HG03025 (cell line): ENCODE measurements at regions not wholly inside any gene's neighbourhood (a gene's known extent, or its start where the extent isn't known, plus 50 kb on each side); places are given as distances from the start of the nearest gene placed in this dataset.

ENCODE experiments used
- ATAC-seq: cut with Tn5 transposase; IDR thresholded peaks from one replicate; pipeline ENCODE4 v1.9.1; 2021; ENCODE audit warnings: mild to moderate bottlenecking, moderate library complexity; ENCODE audit not compliant: unreplicated experiment, low FRiP score

DNA sequence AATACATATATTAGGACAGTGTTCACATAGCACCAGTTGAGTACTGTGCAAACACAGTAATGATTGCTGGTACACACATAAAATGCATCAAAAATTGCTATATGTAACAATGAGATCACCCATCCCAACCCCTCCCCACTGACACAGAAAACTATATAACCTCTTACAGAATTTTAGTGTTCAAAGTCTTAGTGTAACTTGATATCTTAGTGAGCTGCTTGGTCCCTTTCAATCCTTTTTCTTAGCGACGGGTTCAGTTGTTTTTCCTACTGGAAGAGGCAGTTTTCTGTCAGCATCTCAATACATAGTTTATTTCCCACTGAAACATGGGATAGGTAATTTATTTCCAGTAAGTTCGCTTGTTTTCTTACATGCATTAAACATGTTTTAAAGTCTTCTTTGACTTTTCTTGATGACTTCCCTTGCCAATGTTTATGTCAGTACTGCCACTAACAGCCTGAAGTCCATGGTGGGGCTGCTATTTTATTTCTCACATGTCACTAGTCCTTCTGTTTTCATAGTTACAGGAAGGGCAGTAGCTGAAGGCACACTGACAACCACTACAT is 96.4 kb upstream of the FOXC1 start:
- no peak for ATAC-seq

- ATAC-seq: no peak
These were observed 95.6 kb upstream of the FOXC1 start for GRCh38 chr6:1514078-1514477.

- no peak for ATAC-seq
These were observed 94.4 kb upstream of the FOXC1 start for GRCh38 chr6:1515280-1515679.

GRCh38 chr6:1515781-1516180 is 93.9 kb upstream of the FOXC1 start:
- ATAC-seq: no peak

DNA sequence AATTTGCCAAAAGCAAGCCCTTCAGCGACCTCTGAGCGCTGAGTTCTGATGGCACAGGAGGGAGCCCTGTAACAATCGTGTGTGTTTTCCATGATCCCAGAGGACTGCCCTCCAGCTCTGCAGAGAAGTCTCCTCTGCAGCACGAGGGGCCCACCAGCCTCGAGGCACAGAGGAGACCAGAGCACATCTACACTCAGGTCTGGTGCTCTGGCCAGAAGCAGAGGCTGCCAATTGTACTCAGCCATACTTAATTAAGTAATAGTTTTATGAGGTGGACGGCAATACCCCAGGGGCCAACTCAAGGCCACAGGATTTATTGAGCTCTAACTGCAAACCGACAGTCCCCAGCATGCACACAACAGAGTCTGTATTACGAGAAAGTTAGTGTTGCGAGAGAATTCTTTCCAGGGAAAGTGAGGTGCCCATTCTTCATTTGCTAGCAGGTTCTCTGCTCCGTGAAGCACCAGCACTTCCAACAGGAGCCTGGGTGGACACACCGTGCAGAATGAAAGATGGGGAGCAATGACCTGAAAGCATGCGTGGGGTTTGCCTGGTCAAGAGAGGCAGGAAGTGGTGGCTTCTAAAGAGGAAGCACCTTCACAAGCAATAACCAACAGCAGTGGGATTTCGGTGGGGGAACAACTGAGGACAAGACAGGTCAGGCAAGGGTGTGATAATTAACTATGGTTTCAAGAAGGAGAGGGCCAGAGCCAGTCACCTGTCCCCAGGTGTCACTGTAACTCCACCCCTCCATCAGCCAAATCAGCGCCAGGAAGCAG is 92.8 kb upstream of the FOXC1 start:
- ATAC-seq: no peak

DNA sequence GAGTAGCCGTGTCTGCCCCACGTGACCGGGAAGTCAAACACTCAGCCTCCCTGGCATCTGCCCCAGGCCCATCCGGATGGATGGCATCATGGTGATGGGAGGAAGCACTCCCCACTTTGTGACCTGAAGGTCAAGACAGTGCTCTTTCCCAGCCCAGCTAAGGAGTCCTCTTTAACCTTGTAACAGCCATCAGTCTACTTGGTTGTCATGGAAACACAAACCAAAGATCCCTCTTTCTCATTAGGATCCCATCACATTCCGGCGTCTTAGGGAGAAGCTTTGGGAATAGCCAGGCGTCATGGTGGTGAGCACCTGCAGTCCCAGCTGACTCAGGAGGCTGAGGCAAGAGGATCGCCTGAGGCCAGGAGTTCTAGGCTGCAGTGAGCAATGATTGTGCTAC is 90.9 kb upstream of the FOXC1 start:
- no peak for ATAC-seq

- ATAC-seq: no peak
These were observed 90.1 kb upstream of the FOXC1 start for GRCh38 chr6:1519597-1519996.

DNA sequence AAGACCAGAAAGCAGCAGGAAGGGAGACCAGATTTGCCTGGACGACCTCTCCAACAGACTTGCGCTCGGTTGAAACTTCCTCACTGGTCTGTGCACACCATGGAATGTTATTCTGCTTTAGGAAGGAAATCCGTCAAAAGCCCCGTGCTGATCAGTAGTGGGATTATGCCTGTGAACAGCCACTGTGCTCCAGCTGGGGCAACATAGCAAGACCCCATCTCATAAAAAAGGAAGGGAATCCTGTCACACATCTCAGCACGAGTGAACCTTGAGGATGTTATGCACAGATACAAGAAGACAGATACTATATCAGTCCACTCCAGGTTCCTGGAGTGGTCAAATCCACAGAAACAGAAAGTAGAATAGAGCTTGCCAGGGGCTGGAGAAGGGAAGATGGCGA is 86.9 kb upstream of the FOXC1 start:
- ATAC-seq: no peak

DNA sequence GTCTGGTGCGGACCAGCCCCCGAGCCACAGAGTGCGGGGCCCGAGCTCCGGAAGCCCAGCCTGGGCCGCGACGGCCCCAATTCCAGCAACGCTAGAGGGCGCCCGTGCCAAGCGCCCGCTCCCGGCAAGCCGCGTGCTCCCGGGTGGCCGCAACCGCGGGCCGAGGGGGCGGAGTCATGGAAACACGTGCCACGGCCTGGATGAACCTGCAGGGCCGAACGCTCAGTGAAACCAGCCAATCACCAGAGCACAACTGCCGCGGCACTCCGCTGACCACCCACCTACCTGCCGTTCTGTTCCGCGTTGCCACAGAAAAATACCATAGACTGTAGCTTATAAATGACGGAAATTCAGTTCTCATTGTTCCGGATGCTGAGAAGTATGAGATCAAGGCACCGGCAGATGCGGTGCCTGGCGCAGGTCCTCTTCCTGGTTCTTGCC is 85.7 kb upstream of the FOXC1 start:
- ATAC-seq: no peak

- no peak for ATAC-seq
These were observed 84.2 kb upstream of the FOXC1 start for GRCh38 chr6:1525364-1526038.

DNA sequence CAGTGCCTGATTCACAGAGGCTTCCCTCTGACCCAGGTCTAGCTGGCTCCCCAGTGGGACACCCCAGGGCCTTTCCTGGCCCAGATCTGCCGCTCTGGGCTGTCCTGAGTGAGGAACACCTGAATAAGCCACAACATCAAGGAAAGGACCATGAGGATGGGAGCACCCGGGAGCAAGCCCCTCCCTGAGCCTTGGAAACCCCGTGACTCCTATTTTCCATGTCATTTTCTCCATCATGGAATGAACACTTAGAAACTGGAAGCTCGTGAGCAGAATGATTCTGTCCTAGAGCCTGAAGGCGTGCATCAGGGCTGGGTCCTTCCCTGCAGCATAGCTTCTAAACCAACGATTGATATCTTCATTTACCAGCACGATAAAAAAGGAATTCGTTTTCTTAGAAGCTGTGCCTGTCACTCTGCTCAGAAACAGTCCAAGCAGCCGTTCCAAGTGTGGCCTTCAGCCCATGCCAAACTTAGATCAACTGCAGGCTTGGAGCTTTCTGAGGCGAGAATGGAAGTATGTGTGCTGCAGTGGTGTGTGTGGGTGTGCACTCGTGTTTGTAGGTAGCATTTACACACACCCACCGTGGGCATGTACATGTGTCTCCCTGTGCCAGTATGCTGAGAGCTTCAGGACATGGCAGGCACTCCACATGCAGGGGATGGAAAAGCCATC is 83.2 kb upstream of the FOXC1 start:
- ATAC-seq: no peak

- ATAC-seq: no peak
These were observed 82.7 kb upstream of the FOXC1 start for GRCh38 chr6:1527073-1527457.

DNA sequence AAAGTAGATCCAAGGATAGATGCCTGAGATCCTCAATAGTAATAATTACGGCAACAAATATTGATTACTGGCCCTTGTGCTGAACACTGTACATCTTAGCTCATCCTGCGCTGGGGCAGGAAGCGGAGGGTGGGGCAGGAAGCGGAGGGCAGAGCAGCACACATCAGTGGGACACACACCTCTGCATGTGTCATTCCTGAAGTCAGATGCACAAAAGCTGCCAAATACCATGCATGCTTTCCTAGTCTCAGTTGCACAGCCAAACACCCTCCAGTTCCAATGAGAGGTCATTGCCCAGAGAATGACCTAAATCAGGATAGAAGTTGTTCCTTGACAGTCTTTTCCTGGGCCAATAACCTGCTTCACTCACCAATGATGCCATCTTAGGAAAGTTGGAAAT is 74.4 kb upstream of the FOXC1 start:
- ATAC-seq: no peak

- no peak for ATAC-seq
These were observed 72.9 kb upstream of the FOXC1 start for GRCh38 chr6:1536526-1537429.

GRCh38 chr6:1538369-1538768 is 71.3 kb upstream of the FOXC1 start:
- ATAC-seq: no peak

GRCh38 chr6:1538810-1539478 is 70.8 kb upstream of the FOXC1 start:
- ATAC-seq: no peak

- no peak for ATAC-seq
These were observed 68.7 kb upstream of the FOXC1 start for GRCh38 chr6:1540864-1541521.

DNA sequence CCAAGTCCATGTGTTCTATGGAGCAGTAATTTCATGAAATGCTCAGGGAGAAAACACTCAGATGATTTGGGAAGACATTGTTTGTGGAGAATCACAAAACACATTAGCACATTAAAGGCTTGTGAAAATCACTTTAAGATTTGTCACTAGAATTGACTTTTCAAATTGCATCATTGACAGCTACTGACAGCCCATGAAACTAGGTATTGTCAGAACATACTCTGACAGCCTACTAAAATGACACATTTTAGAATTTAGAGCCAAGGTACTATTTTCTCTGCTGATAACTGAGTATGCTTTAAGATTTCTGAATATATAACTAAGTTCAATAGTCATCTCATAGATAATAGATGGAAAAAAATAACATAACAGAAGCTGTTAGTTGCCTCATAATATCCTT is 67.4 kb upstream of the FOXC1 start:
- ATAC-seq: no peak

- no peak for ATAC-seq
These were observed 67.0 kb upstream of the FOXC1 start for GRCh38 chr6:1542764-1543163.
